Sigmoid colon (tissue), 4 donors: ENCODE measurements at regions not wholly inside any gene's neighbourhood (a gene's known extent, or its start where the extent isn't known, plus 50 kb on each side); places are given as distances from the start of the nearest gene placed in this dataset.

ENCODE experiments used
- CTCF ChIP-seq, 4 experiments: fragments of 450-650 bp in 3 of 4; fragments of 200-600 bp in 1 of 4; IDR thresholded peaks; one replicate each; pipeline ENCODE4 v1.5.1; 2016 to 2019; ENCODE audit warnings: antibody characterized with exemption in 4 of 4, mild to moderate bottlenecking in 3 of 4, moderate library complexity in 2 of 4
- EP300 ChIP-seq, 4 donors: sonication (generic); formaldehyde crosslinking; IDR thresholded peaks; one replicate each; pipeline ENCODE4 v1.6.1; 2017; ENCODE audit warnings: antibody characterized with exemption in 4 of 4
- POLR2A ChIP-seq, 2 donors: fragments of 450-650 bp; IDR thresholded peaks; one replicate each; pipeline ENCODE4 v1.6.1; 2016; ENCODE audit warnings: antibody characterized with exemption in 2 of 2, mild to moderate bottlenecking in 2 of 2, moderate library complexity in 2 of 2
- POLR2AphosphoS5 ChIP-seq, 4 donors: sonication (generic); formaldehyde crosslinking; IDR thresholded peaks; one replicate each; pipeline ENCODE4 v1.6.1; 2017; ENCODE audit warnings: antibody characterized with exemption in 4 of 4

- TF ChIP-seq POLR2AphosphoS5 (IDR thresholded peaks at IDR 0.05) (no peak), CTCF (IDR thresholded peaks at IDR 0.05) (no peak), EP300 (IDR thresholded peaks at IDR 0.05) (no peak), POLR2A (IDR thresholded peaks at IDR 0.05) (no peak)
These were observed 696.1 kb upstream of the TMEM132C start for GRCh38 chr12:127570793-127571360.
